GM12873 (cell line): ENCODE measurements at regions not wholly inside any gene's neighbourhood (a gene's known extent, or its start where the extent isn't known, plus 50 kb on each side); places are given as distances from the start of the nearest gene placed in this dataset.

Experiments
- CTCF ChIP-seq: IDR thresholded peaks from 2 replicates; pipeline ENCODE4 v1.5.1; 2012; ENCODE audit warnings: low read depth, mild to moderate bottlenecking, moderate library complexity, low read length, control low read depth; ENCODE audit not compliant: insufficient read depth; ENCODE audit errors: missing control alignments

- no peak for TF ChIP-seq CTCF
These were observed 644.3 kb downstream of the NR2F2 start for GRCh38 chr15:96974761-96975160.

GRCh38 chr15:96977886-96978285 lies 647.4 kb downstream of the NR2F2 start:
- no peak for TF ChIP-seq CTCF

- no peak for TF ChIP-seq CTCF
These were observed 648.5 kb downstream of the NR2F2 start for GRCh38 chr15:96978937-96979473.

GRCh38 chr15:96992817-96993216 lies 662.3 kb downstream of the NR2F2 start:
- TF ChIP-seq CTCF = no peak

- TF ChIP-seq CTCF = no peak
These were observed 667.0 kb downstream of the NR2F2 start for GRCh38 chr15:96997538-96997937.

- TF ChIP-seq CTCF = no peak
These were observed 678.5 kb downstream of the NR2F2 start for GRCh38 chr15:97009031-97009431.

GRCh38 chr15:97012986-97013385 lies 682.5 kb downstream of the NR2F2 start:
- no peak for TF ChIP-seq CTCF
